HG03571 (cell line): ENCODE measurements at regions not wholly inside any gene's neighbourhood (a gene's known extent, or its start where the extent isn't known, plus 50 kb on each side); places are given as distances from the start of the nearest gene placed in this dataset.

Experiments used
- ATAC-seq: cut with Tn5 transposase; IDR thresholded peaks from one replicate; pipeline ENCODE4 v1.9.1; 2021; ENCODE audit not compliant: unreplicated experiment

DNA sequence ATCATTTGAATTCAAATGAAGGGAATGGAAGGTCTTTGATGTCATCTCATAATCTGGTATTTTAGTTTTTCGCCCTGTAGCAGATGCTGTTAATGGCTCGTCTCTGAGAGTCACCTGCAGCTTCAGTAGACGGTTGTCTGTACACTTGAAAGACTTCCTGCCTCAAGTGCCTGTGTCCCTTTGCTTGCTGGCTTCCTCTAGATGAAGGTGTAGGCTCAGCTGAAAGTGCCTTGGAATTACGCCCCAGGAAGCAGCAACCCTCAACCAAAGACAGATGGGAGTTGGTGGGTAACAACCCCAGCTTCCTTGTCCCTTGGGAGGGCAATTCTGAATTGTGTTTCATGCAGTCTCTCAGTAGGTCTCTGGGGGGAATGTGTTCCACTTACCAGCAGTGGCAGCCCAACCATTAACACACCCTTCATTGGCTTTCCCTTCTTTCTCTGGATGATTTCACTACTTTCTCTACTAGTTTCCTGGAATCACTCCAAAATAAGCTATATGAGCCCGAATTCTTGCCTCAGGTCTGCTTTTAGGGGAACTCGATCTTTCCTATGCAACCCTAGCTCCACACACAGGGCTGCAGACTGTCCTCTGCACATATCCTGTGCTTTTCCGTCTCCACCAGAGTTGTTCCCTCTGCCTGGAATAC is 395.6 kb downstream of the DMAC1 start:
- no peak for ATAC-seq

DNA sequence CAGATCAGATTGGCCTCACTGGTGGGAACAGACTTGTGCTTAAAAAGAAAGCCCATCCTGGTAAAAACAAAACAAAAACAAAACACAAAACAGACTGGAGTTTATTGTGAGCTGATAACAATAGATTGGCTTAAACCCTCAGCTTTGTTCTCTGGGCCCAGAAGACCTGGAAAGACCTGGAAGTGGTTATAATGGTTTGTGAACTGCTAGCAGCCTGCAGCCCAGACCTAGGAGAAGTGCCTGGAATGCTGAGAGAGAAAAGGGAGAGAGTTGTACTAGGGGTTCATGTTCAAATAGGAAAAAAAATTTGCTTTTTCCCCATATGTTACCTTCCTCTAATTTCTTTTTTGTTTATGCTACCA is 396.6 kb downstream of the DMAC1 start:
- no peak for ATAC-seq

DNA sequence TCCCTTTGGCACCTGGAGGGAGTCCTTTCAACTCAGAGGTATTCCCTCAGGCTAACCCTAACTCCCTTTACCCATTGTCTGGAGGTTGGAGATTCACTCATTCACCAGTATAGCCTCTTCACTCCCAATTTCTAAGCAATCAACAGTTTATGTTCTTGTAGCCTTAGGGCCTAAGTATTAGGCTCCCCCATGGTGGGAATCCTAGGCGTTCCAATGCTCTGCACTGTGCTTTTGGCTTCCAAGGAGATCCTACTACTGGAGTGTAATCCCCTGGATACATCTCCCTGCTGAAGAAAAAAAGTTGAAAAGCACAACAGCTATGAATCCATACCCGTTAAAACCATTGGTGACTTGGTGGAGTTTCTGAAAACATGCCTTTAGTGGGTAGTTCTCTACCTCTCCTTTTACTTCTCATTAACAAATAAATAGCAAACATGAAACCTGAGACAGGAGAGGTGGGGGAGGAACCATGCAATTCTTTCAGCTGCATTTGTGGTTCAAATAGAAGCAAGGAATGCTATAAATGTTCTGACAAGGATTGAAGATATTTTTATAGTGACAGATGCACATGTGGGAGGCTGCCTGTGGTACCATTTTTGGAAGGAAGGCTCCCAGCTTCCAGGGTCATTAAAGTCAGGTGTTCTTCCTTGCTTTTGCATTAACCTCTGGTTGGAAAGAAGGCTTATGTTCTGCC is 397.1 kb downstream of the DMAC1 start:
- ATAC-seq = no peak

DNA sequence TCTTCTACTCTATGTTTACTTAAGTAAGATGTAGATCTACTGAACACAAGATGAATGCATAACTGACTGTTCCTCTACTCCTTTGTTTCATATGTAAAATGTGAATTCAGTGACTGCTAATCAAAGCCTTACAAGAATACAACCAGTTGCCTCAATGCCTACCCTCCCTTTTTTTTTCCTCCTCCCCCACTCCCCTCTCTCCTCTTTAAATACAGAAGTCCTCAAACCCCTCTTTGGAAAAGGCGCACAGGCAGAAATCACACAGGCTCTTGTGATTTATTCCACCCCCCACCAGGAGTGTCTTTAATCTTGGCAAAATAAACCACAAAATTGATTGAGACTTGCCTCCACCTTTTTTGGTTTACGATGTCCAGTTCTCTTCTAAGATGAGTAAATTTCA is 398.5 kb downstream of the DMAC1 start:
- no peak for ATAC-seq

DNA sequence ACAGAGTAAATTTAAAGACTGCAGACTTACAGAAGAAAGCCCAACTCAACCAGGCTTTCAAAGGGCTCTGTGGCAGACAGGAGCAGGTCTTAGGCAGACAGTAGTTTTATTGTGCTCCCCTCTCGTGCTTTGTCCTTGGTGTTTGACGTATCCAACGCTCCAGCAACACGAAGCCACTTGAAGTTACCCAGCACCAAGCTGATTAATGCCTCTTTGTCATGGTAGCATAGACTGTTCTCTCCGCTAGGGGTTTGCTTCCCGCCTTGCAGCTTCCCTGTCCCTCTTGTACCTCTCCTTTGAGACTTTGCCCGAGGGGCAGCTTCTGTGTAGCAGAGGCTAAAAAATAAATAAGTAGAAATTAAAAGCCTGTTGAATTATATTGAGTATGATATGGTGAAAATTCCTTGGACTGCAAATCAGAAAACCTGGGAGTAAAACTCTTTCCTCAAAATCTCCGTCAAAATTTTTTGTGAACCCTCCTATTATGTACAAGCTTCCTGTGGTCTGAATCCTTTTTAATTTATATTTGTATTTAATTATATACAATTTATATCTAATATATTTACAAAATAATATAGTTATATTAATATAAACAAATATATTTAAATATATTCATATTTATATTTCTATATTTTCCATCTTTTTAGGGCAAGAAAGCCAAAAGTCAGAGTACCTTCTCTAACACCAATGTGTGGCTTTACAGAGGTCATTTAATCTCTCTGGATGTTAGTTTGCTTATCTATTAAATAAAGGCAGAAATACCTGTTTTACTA is 405.4 kb downstream of the DMAC1 start:
- no peak for ATAC-seq

DNA sequence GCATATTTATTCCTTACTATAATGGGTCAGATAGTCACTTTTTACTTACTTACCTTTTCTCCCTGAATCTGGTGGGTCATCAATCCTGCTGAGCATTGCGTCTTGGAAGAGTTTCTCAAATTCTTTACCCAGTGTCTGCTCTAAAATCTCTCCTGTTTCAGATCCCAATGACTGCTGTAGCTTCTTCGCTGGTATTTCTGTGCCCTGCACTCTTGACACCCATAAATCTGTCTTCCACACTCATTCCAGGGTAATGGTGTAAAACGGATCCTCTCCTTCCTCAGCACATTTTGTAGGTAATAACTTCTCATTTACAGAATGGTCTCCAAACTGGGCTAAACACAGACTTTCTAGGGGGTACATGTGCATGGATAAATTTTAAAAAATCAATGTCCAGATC is 407.4 kb downstream of the DMAC1 start:
- ATAC-seq = no peak

DNA sequence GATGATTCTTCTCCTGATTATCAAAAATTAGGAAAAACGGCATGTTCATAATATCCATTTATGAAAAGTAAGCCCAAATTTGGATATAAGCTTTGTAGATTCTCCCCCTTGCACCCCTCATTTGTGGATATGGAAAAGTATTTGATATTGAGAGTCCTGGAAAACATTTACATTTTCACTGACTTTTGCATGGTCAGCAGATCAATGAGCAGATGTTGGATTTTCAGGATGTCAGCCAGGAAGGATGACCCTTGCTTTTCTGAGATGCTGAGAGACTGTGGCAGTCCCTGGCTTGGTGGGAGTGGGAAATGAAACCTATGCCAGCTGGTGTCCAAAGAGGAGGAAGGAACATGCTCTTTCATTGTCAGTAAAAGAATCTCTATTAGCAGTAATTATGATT is 410.8 kb downstream of the DMAC1 start:
- no peak for ATAC-seq

DNA sequence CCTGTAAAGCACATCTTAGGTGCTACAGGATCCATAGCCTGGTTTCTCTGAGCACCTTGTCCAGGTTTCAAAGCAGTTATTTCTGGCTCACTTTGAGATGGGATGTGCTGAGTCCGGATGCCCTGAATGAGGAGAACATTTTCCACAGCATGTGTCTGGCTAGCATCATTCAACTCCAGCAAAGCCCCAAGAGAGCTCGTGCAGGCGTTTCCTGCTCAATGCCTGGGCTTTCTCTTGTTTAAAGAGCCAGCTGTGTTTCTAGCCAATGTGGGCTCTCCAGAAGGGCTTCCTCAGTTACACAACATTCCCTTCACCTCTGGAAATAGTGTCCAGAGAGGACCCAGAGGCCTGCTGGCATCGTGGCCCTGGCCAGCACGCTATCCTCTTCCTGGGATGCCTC is 411.7 kb downstream of the DMAC1 start:
- ATAC-seq = no peak

DNA sequence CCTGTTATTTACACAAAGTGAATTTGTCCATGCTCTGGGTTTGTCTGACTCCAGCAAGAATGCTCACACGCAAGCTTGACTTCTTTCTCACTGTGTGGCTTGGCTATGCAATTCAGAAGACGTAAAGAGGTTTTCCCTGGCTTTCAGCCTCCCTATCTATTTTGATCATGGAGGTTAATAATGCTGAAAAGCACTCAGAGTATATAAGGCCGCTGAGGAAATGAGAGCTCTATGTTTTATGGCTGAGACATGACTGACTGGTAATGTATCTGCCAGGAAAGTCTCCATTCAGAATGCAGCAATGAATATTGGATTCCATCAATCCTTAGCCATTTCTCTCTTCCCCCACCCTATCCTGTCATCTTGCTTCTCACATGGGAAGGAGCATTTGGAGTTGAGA is 417.3 kb downstream of the DMAC1 start:
- ATAC-seq = no peak

DNA sequence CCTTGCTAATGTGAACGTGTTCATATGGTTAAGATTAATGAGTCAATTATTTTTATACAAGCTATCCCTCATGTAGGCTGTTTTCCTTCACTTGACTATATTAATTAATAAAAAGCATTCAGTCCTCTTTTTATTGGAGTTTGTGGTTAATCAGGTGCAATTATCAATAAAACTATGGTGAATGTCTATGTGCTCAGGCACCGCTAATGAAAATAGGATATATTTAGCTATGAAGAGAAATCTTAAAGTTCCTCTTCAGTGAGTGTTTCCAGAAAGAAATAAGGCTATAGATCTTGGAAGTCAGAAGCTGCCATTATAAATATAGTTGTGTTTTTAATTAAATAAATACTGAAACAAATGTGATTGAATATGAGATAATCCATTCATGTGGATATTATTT is 422.1 kb downstream of the DMAC1 start:
- ATAC-seq = no peak

DNA sequence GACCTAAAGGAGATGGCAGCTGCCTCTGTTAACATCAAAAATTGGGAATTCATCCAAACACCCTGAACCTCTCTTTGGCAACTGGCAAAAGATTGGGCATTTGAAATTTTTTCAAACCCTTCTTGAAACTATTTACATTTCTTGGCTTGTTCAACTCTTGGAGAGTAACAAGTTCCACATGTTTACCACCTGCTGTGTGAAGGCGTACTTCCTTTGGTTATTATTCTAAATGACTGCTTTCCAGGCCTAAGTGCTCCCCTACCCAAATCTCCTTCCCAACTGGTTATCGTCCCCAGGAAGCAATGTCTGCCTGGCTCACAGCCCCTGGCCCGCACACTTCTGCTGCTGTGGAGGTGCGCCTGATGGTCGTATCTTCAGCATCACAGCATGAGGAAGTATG is 422.7 kb downstream of the DMAC1 start:
- no peak for ATAC-seq

DNA sequence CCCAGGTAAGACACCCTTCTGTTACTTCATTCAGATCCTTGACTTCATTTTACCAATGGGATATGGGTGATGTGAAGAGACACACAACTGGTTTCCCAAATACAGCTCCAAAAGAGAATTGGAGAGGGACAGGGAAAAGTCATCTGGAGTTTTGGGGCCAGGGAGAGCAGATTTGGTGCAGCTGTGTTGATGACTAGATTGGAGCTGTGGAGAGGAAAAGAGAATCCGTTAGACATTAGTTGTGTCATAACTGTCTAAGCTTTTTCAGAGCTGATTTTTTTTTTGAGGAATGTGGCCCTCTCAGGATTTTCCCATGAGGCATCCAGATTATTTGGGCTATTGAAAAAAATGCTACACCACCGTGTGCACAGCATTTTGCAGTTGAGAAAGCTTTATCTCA is 423.4 kb downstream of the DMAC1 start:
- no peak for ATAC-seq

DNA sequence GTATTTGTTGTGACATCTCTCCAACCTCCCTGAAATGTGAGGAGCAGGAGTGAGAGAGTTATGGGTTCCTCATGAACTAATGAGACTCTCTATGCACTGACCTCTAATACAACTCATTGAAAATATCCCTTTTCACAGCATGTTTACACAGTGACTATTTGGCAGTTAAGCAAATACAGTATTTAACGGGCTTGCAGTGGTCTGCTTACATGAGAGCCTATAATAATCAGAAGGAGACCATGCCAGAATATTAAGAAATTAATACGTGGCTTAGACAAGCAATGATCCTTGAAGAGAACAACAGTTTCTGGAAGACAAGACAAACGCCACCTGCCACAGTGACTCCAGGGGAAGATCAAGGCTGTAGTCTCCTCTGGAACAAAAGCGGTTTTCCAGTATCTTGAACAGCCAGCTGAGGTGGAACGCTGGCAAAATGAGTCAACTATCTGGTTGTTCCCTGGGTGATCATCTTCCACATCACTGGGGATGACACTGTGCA is 424.5 kb downstream of the DMAC1 start:
- no peak for ATAC-seq

DNA sequence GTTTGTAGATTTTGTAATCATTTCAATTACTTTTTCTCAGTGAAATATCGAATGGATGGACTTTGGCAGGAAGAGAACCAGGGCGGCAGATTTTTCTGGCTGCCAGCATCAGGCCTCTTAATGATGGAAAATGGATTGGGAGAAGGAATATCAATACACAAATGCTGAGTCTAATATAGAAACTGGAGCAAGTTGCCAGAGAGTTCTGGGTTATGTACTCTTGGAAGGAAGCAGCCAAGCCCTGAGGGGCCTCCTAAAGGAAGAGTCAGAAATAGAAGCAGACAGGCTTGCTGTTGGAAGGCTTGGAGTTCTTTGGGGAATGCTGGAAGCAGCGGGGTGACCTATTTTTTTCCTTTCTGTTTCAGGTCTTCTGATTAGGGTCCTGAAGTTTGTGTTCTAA is 428.6 kb downstream of the DMAC1 start:
- ATAC-seq = no peak

DNA sequence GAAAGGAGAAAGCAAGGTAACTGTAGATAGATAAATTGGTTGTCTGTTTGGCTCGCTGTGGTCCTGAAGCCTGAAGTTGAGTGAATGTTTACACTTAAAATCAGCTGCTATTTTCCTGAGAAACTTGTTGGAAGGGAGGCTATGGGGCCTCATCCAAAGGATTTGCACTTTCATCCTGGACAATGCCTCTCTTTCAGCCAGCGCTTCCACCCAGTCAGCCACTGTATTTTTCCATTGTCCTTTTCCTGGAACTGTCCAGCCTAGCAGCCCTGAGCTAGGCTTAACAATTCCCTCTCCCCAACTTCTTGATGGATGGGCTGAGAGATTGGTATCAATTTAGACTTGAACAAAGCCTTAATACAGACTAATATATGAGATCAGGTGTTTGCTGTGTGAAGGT is 429.2 kb downstream of the DMAC1 start:
- ATAC-seq = no peak

DNA sequence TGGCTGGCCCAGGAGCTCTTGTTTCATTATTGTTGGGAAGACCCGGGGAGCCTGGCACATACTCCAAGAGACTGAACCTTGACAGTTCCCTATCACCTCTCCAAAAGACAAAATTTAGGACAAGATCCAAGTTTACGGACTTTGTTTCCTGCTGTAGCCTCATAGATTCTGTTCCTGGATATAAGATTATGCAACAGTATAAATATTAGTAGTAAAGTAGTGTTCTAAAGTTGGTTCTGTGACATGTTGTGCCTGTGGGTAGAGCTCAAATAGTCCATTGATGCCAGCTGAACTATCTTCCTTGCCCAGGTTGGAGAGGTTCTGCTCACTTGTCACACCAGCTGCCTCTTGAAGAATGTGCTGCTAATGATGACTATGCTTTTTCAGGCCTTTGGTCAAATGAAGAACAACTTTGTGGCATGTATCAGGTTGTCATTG is 430.2 kb downstream of the DMAC1 start:
- no peak for ATAC-seq

DNA sequence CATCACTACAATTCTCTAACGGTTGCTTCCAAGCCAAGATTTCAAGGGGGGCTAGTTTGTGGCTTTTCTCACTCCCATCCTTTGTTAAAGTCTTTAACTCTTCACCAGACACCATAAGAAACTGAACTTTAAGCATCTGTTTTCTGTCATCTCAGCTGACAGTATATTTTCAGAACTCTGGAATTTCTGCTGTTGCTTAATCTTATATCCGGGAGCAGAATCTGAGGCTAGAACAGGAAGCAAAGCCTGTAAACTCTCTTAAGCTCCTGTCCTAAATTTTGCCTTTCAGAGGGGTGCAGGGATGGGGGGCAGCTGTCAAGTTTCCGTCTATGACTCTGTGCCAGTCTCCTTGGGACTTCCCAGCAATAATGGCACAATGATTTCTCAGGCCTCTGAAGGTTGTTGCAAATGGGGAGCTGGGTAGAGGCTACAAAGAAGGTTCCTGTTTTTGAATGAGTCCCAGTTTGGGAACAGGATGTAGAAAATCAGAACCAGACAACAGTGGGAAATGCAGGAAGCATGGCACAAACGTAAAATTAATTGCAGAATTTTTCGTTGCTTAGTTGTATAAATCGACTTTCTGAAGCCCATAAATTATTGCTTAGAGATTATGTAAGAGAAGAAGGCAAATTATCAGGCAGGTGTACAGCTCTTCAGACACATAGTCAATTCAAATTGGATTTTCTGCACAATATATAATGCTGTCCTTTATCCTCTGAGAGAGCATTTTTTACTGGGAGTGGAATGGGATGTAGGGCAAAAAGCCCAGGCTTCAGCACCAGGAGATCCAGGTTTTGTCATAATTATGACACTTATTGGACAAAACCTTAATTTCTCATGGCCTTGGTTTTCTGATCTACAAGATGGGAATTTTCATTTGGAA is 430.9 kb downstream of the DMAC1 start:
- ATAC-seq = no peak

DNA sequence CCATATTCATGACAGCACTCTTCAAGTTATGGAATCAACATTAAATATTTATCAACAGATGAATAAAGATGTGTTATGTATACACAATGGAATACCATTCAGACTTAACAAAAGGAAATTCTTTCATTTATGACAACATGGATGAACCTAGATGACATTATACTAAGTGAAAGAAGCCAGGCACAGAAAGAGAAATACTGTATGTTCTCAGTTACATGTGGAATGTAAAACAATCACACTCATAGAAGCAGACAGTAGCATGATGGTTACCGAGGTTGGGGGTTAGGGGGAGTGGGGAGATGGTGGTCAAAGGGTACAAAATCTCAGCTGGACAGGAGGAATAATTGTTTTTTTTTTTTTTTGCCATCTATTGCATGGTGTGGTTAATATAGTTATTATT is 431.9 kb downstream of the DMAC1 start:
- no peak for ATAC-seq

DNA sequence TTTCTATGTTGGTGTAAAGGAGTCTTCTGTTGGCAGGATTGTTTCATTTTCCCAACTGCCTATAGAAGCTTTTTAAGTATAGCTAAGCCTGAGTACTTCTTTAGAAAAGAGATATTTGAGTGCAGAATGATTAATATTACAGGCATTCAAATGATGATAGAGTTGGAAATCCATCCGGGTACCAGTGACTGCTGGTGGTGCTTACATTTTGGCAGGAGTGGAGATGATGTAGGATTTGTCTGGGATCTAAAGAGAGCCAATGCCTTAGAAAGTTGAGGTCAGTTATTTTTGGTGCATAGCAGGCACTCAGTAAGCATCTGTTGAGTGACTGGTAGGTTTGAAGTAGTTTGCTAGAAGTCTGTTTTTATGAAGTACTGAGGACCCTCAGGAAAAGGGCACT is 433.5 kb downstream of the DMAC1 start:
- ATAC-seq = no peak

DNA sequence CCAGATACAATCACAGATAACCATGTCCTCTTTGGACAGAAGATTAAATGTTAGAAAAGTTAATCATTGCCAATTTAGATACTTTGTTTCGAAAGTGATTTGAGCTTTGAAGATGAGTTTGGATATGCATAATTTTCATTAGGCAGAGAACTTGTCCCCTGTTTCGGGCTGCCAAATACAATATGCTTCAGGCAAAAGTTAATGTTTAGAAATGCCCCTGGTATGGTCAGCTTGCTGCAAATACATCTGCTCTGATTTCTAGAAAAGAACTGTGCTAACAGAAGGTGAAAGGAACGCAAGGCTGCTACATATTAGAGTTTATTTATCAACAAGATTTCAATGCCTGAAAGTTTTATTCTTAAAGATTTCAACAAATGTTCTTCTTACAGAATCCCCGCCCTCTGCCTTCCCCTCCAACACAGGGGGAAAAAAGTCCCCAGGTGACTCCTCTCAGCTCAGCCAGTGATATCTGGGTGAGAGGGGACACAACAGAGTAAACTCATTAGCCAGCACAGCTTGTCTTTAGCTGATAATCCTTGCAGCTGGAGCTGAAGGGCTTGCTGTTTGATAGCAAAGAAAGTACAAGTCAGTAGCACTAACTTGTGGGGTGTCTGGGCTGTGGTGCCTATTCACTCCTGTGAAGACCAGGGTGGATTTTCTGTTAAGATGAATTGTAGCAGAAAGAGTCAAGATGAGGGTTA is 435.7 kb downstream of the DMAC1 start:
- no peak for ATAC-seq

DNA sequence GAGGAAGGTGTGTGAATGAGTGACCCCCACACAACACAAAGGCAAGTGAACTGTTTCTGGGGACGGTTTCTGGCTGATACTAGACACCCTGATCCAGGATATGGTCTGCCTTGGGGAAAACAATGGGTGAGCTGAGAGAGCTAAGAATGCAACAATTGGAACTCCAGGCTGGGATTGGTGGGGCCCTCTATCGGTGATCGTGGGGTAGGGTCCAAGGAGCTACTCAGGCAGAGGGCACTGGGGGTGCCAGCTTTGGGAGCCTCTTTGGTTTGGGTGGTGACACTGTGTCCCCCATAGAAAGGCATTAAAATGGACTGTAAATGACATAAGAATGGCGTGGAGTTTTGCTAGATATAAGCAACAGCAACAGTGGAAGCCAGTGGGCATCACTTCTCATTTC is 439.1 kb downstream of the DMAC1 start:
- no peak for ATAC-seq
